COR-L47 (cell line): ENCODE measurements at regions not wholly inside any gene's neighbourhood (a gene's known extent, or its start where the extent isn't known, plus 50 kb on each side); places are given as distances from the start of the nearest gene placed in this dataset.

ENCODE experiments used
- DNase-seq: peaks from one replicate; lab custom pipeline; 2025; lab: John Stamatoyannopoulos, UW

- no peak for DNase-seq
Measured at GRCh38 chr14:51145246-51145645, 50.3 kb upstream of the TRIM9 start.

GRCh38 chr14:51147183-51147582 lies 52.3 kb upstream of the TRIM9 start:
- DNase-seq: no peak

DNA sequence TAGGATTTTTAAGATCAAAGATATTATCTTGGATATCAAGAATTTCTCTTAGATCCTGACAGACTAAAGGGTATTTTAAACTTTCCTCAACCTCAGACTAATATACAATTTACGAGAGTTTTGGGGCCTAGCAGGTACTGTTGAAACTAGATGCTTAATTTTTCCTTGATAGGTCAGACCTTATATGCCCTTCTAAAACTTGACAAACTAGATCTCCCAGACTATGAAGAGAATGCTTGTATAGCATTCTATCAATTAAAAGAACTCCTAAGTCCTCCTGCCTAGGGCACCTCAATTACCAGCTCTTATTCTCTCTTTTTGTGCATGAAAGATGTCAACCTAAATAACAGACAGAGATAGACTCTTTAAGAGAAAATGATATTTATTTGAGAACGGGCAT lies 60.4 kb upstream of the TRIM9 start:
- no peak for DNase-seq

- peak; percentile 54 for DNase-seq
Measured at GRCh38 chr14:51157012-51157411, 62.1 kb upstream of the TRIM9 start.

DNA sequence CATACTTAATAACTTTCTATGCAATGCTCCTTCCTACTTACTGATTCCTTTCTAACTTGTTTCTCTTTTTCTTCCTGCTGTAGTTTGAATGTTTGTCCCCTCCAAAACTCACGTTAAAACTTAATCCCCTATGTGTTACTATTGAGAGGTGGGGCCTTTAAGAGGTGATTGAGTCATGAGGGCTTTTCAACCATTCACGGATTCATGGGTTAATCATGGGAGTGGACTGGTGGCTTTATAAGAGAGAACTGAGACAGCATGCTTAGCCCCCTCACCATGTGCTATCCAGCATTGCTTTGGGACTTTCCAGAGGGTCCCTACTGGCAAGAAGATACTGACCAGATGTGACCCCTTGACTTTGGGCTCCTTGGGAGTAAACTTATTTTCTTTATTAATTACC lies 66.0 kb upstream of the TRIM9 start:
- DNase-seq: no peak

- no peak for DNase-seq
Measured at GRCh38 chr14:51165415-51165814, 70.5 kb upstream of the TRIM9 start.

- no peak for DNase-seq
Measured at GRCh38 chr14:51167587-51168214, 72.3 kb upstream of the TMX1 start.

DNA sequence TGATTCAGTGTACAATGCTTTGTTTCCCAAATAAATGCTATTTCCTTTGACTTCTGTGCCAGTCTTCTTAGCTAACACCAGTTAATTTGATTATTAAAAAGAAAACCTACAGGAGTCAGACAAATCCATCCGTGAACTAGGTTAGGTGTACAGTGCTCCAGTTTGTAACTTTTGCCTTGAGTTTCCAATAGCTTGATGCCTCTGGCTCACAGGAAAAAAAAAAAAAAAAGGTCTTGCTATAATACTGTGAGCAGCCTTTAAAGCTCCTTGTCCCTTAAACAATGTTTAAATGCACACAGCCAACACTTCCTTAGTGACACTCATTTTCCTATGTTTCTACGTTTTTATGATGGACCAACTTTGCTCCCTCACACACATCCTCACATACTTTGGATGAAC lies 71.8 kb upstream of the TMX1 start:
- DNase-seq: no peak

GRCh38 chr14:51173863-51174262 lies 66.2 kb upstream of the TMX1 start:
- no peak for DNase-seq

DNA sequence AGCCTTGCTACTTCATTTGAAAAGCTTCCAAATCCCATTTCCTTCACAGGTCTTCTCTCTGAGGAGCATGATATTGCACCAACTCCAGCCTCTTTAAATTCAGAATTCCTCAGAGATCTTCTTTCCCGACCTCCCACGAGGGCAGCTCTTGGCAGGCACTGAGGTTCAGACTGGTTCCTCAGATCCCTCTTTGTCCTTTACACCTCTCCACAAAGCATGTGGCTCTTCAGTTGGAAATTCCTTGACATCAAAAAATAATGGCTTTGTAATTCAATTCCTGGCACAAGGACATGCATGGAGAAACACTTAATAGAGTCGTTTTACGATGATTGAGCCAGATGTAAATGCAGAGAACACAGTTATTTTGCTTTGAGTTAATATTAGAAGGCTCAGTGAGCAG lies 63.2 kb upstream of the TMX1 start:
- DNase-seq: no peak

DNA sequence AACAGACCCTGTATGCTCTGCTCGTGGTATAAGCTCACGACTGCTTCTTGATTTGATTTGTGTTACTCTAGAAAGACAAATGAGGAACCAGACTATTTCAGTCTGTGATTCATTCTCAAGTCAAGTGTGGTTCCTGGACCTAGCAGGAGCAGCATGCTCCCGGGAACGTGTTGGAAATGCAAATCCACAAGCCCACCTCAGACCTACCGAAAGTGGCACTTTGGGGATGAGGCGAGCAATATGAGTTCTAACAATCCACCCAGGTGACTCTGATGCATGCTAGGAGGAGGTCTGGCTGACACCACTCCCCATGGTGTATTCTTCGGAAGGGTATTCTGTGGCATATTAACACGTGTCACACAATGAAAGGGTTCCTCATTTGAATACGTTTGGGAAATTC lies 59.5 kb upstream of the TMX1 start:
- no peak for DNase-seq

- peak; percentile 43 for DNase-seq
Measured at GRCh38 chr14:51182131-51182565, 57.9 kb upstream of the TMX1 start.

- no peak for DNase-seq
Measured at GRCh38 chr14:51185180-51185579, 54.9 kb upstream of the TMX1 start.

DNA sequence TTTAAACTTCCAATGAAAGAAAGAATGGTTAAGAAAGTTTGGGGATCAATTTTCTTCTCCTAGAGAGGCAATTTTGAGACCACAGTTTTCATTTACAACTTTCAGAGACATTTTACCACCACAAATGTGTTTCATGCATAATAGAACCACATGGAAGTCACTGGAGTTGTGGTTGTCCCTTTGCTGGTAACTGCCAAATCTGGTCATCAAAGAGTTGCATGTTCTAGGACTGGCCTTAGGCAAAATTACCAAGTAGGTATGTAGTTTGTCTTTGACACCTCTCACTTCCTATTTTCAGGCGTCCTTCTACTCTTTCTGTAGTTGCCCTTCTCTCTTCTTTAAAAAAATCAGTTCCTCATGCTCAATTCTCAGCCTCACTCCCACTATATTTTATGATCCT lies 54.3 kb upstream of the TMX1 start:
- no peak for DNase-seq

DNA sequence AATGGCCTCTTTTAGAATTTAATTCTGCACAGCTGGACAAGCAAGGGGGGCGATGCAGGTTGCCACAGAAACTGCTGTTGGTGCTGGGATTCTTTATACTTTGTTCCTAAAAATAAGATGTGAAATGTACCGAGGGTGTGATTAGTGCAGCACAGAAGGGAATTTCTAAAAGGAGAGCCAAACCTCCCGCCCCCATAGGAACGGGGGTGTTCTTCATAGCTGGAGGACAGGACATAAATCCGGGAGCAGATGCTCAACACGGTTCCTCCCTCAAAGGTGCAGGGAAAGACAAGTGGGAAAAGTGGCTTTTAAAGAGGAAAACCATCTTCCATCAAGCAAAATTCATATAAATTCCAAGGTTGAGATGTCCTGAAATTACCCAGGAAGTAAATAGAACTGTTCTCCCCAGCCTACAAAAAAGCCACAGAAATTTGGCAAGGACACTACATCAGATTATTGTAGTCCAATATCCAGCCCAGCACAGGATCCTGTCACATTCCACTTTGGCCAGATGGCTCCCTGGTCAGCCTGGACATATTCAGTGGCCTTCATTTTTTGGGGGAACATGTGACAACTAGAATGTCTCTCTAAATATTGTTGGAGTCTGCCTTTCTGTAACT lies 51.4 kb upstream of the TMX1 start:
- no peak for DNase-seq

DNA sequence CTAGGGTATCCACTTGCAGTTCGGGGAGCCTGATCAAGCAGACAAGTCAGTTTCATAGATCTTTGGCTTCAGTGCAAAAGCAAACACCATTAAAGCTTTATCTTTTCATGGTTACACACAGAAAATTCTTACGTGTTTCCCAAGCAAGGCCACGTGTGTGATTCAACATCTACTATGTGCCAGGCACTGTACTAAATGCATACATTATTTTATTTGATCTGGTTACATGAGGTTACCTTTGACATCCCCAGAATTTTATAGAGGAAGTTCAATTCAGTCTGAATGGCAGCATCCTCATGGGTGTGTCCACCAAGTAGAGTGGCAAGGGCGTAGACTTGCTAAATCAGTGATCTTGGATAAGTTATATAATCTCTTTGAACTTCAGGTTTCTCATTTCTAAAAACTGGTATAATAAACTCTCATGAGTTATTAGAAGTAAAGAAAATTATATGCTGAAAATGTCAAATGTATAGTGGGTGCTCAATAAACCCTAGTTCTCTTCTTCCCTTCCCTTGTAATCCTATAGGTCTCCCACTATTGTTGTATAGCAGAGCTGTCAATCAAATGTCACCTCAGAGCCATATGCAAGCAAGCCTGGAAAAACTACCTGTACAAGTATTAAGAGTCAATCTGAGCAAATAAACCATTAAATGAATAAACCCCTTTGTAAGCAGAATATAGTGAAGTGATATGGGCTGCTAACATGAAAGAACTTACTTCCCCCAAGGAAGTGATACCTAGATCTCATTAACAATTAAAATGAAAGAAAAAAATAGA lies 50.3 kb upstream of the TMX1 start:
- no peak for DNase-seq
